K562 (cell line): ENCODE measurements at regions not wholly inside any gene's neighbourhood (a gene's known extent, or its start where the extent isn't known, plus 50 kb on each side); places are given as distances from the start of the nearest gene placed in this dataset.

Source experiments
- ATAC-seq: fragments of 200-7000 bp; cut with Tn5 transposase; 3 replicates; pipeline ENCODE4 v1.9.1; 2020; ENCODE audit warnings: moderate library complexity
- BruUV-seq: library from RNA; stranded (reverse); fragments of 400-500 nt; replicated peaks from 2 replicates; lab custom pipeline; 2021; lab: Mats Ljungman, UMichigan
- CTCF ChIA-PET: fragments of 300-600 bp; formaldehyde crosslinking; extraction: SDS; loops from one replicate; lab custom pipeline; 2021; ENCODE audit warnings: low intra/inter-chr PET ratio; lab: Yijun Ruan, JAX
- POLR2A ChIA-PET: fragments of 300-600, 350-650 bp; sonication (Branson Sonifier 250); formaldehyde crosslinking; extraction: SDS; loops from one replicate; lab custom pipeline; 2021; ENCODE audit warnings: antibody characterized with exemption, inconsistent platforms; lab: Yijun Ruan, JAX
- DNase-seq, 4 experiments: peaks; one replicate each; pipeline versions ENCODE4 v3.0.0 to v3.0.0-alpha.2; 2011 to 2018; ENCODE audit warnings: low spot score in 3 of 4, mixed read lengths in 3 of 4; ENCODE audit errors: extremely low read depth in 1 of 4
- FAIRE-seq: peaks from 2 replicates; lab custom pipeline; 2011; peaks lifted over from hg19 to GRCh38; lab: Jason Lieb, UNC
- H2AFZ ChIP-seq: 2 replicates; pipeline ENCODE4 v1.6.0; 2011; ENCODE audit warnings: low read depth, low read length, control low read depth, inconsistent platforms
- H3K27ac ChIP-seq: fragments of 200-600 bp; 3 replicates; pipeline ENCODE4 v1.8.0; 2011; ENCODE audit warnings: low read depth, mild to moderate bottlenecking, control low read depth, inconsistent platforms, low read length, moderate library complexity, mixed read lengths; ENCODE audit errors: extremely low read depth
- H3K27me3 ChIP-seq, 2 experiments: fragments of 300-600 bp in 1 of 2; 2 replicates in 1 of 2; 3 replicates in 1 of 2; pipeline versions ENCODE4 v1.6.0 to v1.8.0; 2011; ENCODE audit warnings: inconsistent platforms in 2 of 2, low read length in 2 of 2, mild to moderate bottlenecking in 1 of 2, mixed read lengths in 1 of 2, moderate library complexity in 1 of 2; ENCODE audit not compliant: control insufficient read depth in 2 of 2, insufficient read depth in 2 of 2
- H3K36me3 ChIP-seq: fragments of 300-600 bp; 3 replicates; pipeline ENCODE4 v1.8.0; 2011; ENCODE audit warnings: mild to moderate bottlenecking, low read length, inconsistent platforms; ENCODE audit not compliant: control insufficient read depth, insufficient read depth
- H3K4me1 ChIP-seq, 2 experiments: fragments of 200-600 bp in 1 of 2; replicated peaks in 1 of 2; 2 replicates in 1 of 2; 3 replicates in 1 of 2; pipeline versions ENCODE4 v1.5.1 to v1.8.0; 2011; ENCODE audit warnings: inconsistent platforms in 2 of 2, low read length in 2 of 2, mild to moderate bottlenecking in 1 of 2, mixed read lengths in 1 of 2, moderate library complexity in 1 of 2; ENCODE audit not compliant: control insufficient read depth in 2 of 2, insufficient read depth in 2 of 2
- H3K4me2 ChIP-seq: 2 replicates; pipeline ENCODE4 v1.6.1; 2011; ENCODE audit warnings: low read length, control low read depth, inconsistent platforms, mixed read lengths; ENCODE audit not compliant: insufficient read depth
- H3K4me3 ChIP-seq: fragments of 200-600 bp; sonication (generic), shearing (Covaris generic); 2 replicates; pipeline ENCODE4 v1.5.1; 2016; ENCODE audit warnings: control low read depth, inconsistent platforms
- H3K79me2 ChIP-seq: fragments of 200-600 bp; 3 replicates; pipeline ENCODE4 v1.8.0; 2011; ENCODE audit warnings: low read length, inconsistent platforms; ENCODE audit not compliant: control insufficient read depth, insufficient read depth
- H3K9ac ChIP-seq, 2 experiments: 2 replicates each; pipeline versions ENCODE4 v1.6.0 to v1.6.1; 2011; ENCODE audit warnings: low read depth in 2 of 2, low read length in 2 of 2, control low read depth in 1 of 2, inconsistent platforms in 1 of 2, mild to moderate bottlenecking in 1 of 2, mixed read lengths in 1 of 2; ENCODE audit not compliant: insufficient read depth in 1 of 2
- H3K9me1 ChIP-seq: one replicate; pipeline ENCODE4 v1.6.0; 2011; ENCODE audit warnings: inconsistent platforms, mild to moderate bottlenecking, low read length, moderate library complexity; ENCODE audit not compliant: control insufficient read depth, insufficient read depth
- H3K9me3 ChIP-seq: replicated peaks from 2 replicates; pipeline ENCODE4 v1.5.1; 2011; ENCODE audit warnings: low read depth, low read length, inconsistent platforms; ENCODE audit not compliant: control insufficient read depth, insufficient read depth
- H4K20me1 ChIP-seq: replicated peaks from 2 replicates; pipeline ENCODE4 v1.6.1; 2011; ENCODE audit warnings: low read length, inconsistent platforms, mixed read lengths; ENCODE audit not compliant: control insufficient read depth, insufficient read depth
- CEBPG ChIP-seq, 3 experiments: fragments of 200-800 bp in 1 of 3; sonication (Bioruptor generic) in 1 of 3; sonication (generic) in 1 of 3; formaldehyde crosslinking in 1 of 3; IDR thresholded peaks in 2 of 3; conservative IDR thresholded peaks in 1 of 3; 2 replicates each; pipeline versions ENCODE4 v1.6.1 to v1.8.0; 2016 to 2022; ENCODE audit warnings: missing compliant biosample characterization in 2 of 3, missing genetic modification characterization in 2 of 3, mild to moderate bottlenecking in 1 of 3, missing genetic modification reagents in 1 of 3
- HMGN3 ChIP-seq: IDR thresholded peaks from 2 replicates; pipeline ENCODE4 v1.6.1; 2011; ENCODE audit warnings: borderline replicate concordance, low read depth, mild to moderate bottlenecking, mixed read lengths, low read length; ENCODE audit not compliant: insufficient read length; ENCODE audit errors: extremely low read depth
- RAD21 ChIP-seq, 2 experiments: fragments of 250-450 bp in 1 of 2; fragments of 450-650 bp in 1 of 2; sonication (Bioruptor Pico) in 1 of 2; formaldehyde crosslinking in 1 of 2; IDR thresholded peaks in 1 of 2; conservative IDR thresholded peaks in 1 of 2; 2 replicates each; pipeline versions ENCODE4 v1.4.0 to v1.8.0; 2020 to 2022; ENCODE audit warnings: mild to moderate bottlenecking in 2 of 2, moderate library complexity in 1 of 2
- WGBS: fragments of 100-300 bp; shearing (Covaris generic); methylation state at CpG from one replicate; pipeline ENCODE4 v1.1.6; 2016; ENCODE audit warnings: low coverage, mixed read lengths; ENCODE audit not compliant: insufficient coverage; ENCODE audit errors: missing lambda C conversion rate; 5-methylcytosine and 5-hydroxymethylcytosine counted together
- in situ Hi-C: fragments of 300-500 bp; cut with MboI; formaldehyde crosslinking; loops from 4 replicates; pipeline ENCODE4 v1.15.0; 2018; ENCODE audit warnings: inconsistent platforms, mixed read lengths
- intact Hi-C: fragments of 100-400 bp; cut with micrococcal nuclease; formaldehyde crosslinking; loops from 2 replicates; pipeline ENCODE4 v1.14.2; 2022
- TF ChIP-seq, protein P1 (sequence below), 3 experiments: IDR thresholded peaks in 2 of 3; conservative IDR thresholded peaks in 1 of 3; 2 replicates each; pipeline ENCODE4 v1.5.1; 2011 to 2012; ENCODE audit warnings: low read length in 3 of 3, mild to moderate bottlenecking in 3 of 3, control low read depth in 2 of 3, improper control_type of control experiment in 1 of 3, inconsistent platforms in 1 of 3, low read depth in 1 of 3, mixed read lengths in 1 of 3, moderate library complexity in 1 of 3; ENCODE audit not compliant: insufficient read depth in 2 of 3

DNA sequence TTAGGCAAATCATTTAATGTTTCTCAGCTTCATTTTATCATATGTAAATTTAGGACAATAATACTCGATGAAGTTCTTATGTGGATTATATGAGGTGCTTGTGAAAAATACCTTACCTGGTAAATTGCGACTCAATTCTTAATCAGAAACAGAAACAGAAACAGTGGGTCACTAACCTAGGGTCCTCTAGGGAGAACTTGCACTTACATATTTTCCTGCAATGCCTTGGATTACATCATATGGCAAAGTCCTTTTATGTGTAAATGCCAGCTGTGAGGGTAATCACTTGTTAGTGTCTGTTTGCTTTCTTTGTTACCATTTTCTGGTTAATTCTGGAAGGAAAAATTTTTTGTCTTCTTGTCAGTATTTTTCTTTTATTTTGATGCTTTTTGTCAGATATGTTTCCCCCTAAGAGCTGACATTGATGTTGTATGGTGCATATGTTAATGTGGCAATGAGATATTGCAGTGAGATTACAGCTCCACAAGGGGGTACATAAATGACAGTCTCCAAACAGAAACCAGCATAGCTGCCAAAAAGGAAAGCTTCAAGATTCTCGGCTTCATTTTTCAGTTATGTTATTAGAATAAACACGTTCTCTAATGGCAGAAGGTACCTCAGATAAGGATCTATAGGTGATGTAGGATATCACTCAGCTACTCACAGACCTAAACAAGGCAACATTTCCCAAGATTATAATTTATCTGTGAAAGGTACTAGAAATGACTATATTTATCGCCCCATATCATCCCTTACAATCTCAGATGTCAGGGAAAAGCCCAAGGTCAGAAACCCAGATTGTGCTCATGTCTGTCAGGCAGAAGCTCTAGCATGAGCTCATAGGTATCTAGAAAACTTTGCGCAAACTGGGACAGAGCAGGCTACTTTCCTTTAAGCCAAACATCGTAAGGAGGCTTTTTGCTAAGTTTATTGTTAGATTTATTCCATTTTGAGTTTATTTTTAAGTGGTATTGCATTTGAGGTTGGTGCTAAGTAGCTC, 119.9 kb downstream of the FASLG start:
- H3K27me3 ChIP-seq = no peaks in the 10 kb centered on the region
- BruUV-seq = no TSS peak
- H3K9me3 ChIP-seq = no peaks in the 10 kb centered on the region
- TF ChIP-seq, protein P1, sequence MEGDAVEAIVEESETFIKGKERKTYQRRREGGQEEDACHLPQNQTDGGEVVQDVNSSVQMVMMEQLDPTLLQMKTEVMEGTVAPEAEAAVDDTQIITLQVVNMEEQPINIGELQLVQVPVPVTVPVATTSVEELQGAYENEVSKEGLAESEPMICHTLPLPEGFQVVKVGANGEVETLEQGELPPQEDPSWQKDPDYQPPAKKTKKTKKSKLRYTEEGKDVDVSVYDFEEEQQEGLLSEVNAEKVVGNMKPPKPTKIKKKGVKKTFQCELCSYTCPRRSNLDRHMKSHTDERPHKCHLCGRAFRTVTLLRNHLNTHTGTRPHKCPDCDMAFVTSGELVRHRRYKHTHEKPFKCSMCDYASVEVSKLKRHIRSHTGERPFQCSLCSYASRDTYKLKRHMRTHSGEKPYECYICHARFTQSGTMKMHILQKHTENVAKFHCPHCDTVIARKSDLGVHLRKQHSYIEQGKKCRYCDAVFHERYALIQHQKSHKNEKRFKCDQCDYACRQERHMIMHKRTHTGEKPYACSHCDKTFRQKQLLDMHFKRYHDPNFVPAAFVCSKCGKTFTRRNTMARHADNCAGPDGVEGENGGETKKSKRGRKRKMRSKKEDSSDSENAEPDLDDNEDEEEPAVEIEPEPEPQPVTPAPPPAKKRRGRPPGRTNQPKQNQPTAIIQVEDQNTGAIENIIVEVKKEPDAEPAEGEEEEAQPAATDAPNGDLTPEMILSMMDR (IDR thresholded peaks at IDR 0.05 in 2 of 3, conservative IDR thresholded peaks at IDR 0.05 in 1 of 3; ENCODE audit: insufficient read depth in 2 of 3, low read depth in 1 of 3, low read length in 3 of 3) = peak in 1 of 3 experiments; percentile 20; a peak in 2 of 6 replicates
- peak in 1 of 2 experiments; percentile 33; a peak in 2 of 4 replicates for TF ChIP-seq RAD21 (CRISPR knock-in tag; conservative IDR thresholded peaks at IDR 0.05 in 1 of 2, IDR thresholded peaks at IDR 0.05 in 1 of 2)
- no peak for TF ChIP-seq HMGN3
- no peak for TF ChIP-seq CEBPG (CRISPR knock-in tag; IDR thresholded peaks at IDR 0.05)
- TF ChIP-seq CEBPG (tag; conservative IDR thresholded peaks at IDR 0.05 in 1 of 2, IDR thresholded peaks at IDR 0.05 in 1 of 2) = peak in 1 of 2 experiments; percentile 43; a peak in 2 of 4 replicates
- H3K4me1 ChIP-seq = no peaks in the 10 kb centered on the region; a peak in 1 of 5 replicates
- in situ Hi-C loops (no loop called here), intact Hi-C loops (no loop called here)
- ChIA-PET POLR2A (interaction anchor here (1.2 kb wide), 2 partner anchors 12 to 428 kb away, joined by 3 read pairs; partner anchors contain the start of gene TNFSF4), CTCF (interaction anchor here (0.6 kb wide), 2 partner anchors 48 to 1793 kb away, joined by 3 read pairs; no protein-coding TSS in a partner anchor)
- no peaks in the 10 kb centered on the region for H4K20me1 ChIP-seq
- H3K9ac ChIP-seq = no peak overlapping the region
- ATAC-seq = no peak
- H3K27ac ChIP-seq = no peak overlapping the region
- H3K36me3 ChIP-seq = no peaks in the 10 kb centered on the region
- no peak overlapping the region for H3K4me2 ChIP-seq
- no peak for FAIRE-seq
- no peak overlapping the region for H2AFZ ChIP-seq
- no peak for DNase-seq
- no peak overlapping the region for H3K4me3 ChIP-seq
- H3K9me1 ChIP-seq = no peaks in the 10 kb centered on the region
- WGBS = 6% methylated on average over 7 of the region's 7 CpGs
- no peaks in the 10 kb centered on the region for H3K79me2 ChIP-seq
